ENCODE measurements at regions not wholly inside any gene's neighbourhood (a gene's known extent, or its start where the extent isn't known, plus 50 kb on each side); places are given as distances from the start of the nearest gene placed in this dataset.

- TF ChIP-seq POLR2AphosphoS5 (IDR thresholded peaks at IDR 0.05; ENCODE audit: borderline replicate concordance, low read depth, low read length) (no peak), EZH2 (IDR thresholded peaks at IDR 0.05) (no peak)
These were observed 118.0 kb upstream of the FSTL4 start for GRCh38 chr5:133730346-133730745.
